CD4-positive, CD25-positive, alpha-beta regulatory T cell (primary cell): ENCODE measurements at regions not wholly inside any gene's neighbourhood (a gene's known extent, or its start where the extent isn't known, plus 50 kb on each side); places are given as distances from the start of the nearest gene placed in this dataset.

ENCODE experiments used
- ATAC-seq, 2 donors: fragments of 150-1000 bp; cut with Tn5 transposase; one replicate each; pipeline ENCODE4 v1.10.0; 2021; ENCODE audit warnings: low read depth in 2 of 2, moderate number of reproducible peaks in 2 of 2, moderate library complexity in 1 of 2
- DNase-seq, 3 donors: peaks; one replicate each; pipeline versions ENCODE4 v3.0.0 to v3.0.0-alpha.2; 2012 to 2022; ENCODE audit warnings: mixed read lengths in 1 of 3
- H3K27ac ChIP-seq: one replicate; pipeline ENCODE4 v1.7.0; 2013; ENCODE audit warnings: mild to moderate bottlenecking, low read length; ENCODE audit not compliant: insufficient read depth, poor library complexity, severe bottlenecking
- H3K27me3 ChIP-seq: one replicate; pipeline ENCODE4 v1.7.0; 2013; ENCODE audit warnings: low read length; ENCODE audit not compliant: control insufficient read depth, insufficient read depth
- H3K36me3 ChIP-seq: one replicate; pipeline ENCODE4 v1.7.0; 2013; ENCODE audit warnings: mild to moderate bottlenecking, low read length, moderate library complexity; ENCODE audit not compliant: control insufficient read depth, insufficient read depth
- H3K4me1 ChIP-seq: 2 replicates; pipeline ENCODE4 v1.7.0; 2013; ENCODE audit warnings: mild to moderate bottlenecking, low read length; ENCODE audit not compliant: insufficient read depth, control insufficient read depth, poor library complexity, severe bottlenecking
- H3K4me3 ChIP-seq: one replicate; pipeline ENCODE4 v1.7.0; 2013; ENCODE audit warnings: low read depth, mild to moderate bottlenecking, low read length, moderate library complexity
- H3K9me3 ChIP-seq, 2 experiments: 1 replicate in 1 of 2; 2 replicates in 1 of 2; pipeline ENCODE4 v1.7.0; 2013; ENCODE audit warnings: low read length in 2 of 2, mild to moderate bottlenecking in 1 of 2, moderate library complexity in 1 of 2; ENCODE audit not compliant: control insufficient read depth in 2 of 2
- H3K27ac Mint-ChIP-seq, 3 donors: one replicate each; pipeline ENCODE4 v1.8.0; 2020 to 2022; ENCODE audit warnings: mild to moderate bottlenecking in 3 of 3, mixed read lengths in 3 of 3, moderate library complexity in 2 of 3
- H3K27me3 Mint-ChIP-seq: one replicate; pipeline ENCODE4 v1.8.0; 2022; ENCODE audit warnings: mild to moderate bottlenecking, mixed read lengths
- H3K36me3 Mint-ChIP-seq: one replicate; pipeline ENCODE4 v1.8.0; 2020; ENCODE audit warnings: mixed read lengths
- H3K4me1 Mint-ChIP-seq, 4 donors: one replicate each; pipeline ENCODE4 v1.8.0; 2020 to 2022; ENCODE audit warnings: mixed read lengths in 4 of 4, mild to moderate bottlenecking in 1 of 4
- H3K4me3 Mint-ChIP-seq, 4 donors: one replicate each; pipeline ENCODE4 v1.8.0; 2020 to 2022; ENCODE audit warnings: mild to moderate bottlenecking in 4 of 4, mixed read lengths in 4 of 4, moderate library complexity in 3 of 4
- H3K9me3 Mint-ChIP-seq, 7 donors: one replicate each; pipeline ENCODE4 v1.8.0; 2020 to 2022; ENCODE audit warnings: mixed read lengths in 7 of 7, mild to moderate bottlenecking in 3 of 7, moderate library complexity in 2 of 7

DNA sequence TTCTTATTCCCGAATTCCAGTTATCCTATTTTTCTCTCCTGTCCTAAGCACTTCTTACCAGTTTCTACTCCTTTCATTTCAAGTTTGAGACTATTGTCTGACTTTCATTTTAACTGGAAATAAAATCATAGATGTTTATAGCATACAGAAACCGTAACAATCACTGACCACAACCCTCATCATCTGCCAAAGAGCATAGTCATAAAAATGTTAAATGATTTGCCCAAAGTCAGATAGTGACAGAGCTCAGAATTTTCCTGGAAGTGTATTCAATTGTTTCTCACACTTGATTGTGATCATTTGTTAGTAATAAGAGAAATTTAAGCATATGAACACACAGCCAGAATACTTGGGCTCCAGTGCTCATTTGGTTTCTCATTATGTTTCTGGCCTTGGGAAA lies 250.5 kb upstream of the PCDH15 start:
- ATAC-seq (no peak), DNase-seq (no peak)
- no peaks in the 10 kb centered on the region for H3K4me1 ChIP-seq
- no peaks in the 10 kb centered on the region for H3K36me3 ChIP-seq
- Mint-ChIP-seq H3K9me3 (peaks cover 3 to 20% (median 11%) of the 10 kb centered on the region in 7 donors), H3K4me3 (no peak overlapping the region), H3K27ac (no peak overlapping the region), H3K36me3 (no peaks in the 10 kb centered on the region), H3K27me3 (no peaks in the 10 kb centered on the region), H3K4me1 (peaks cover 0 to 3% (median 0%) of the 10 kb centered on the region in 4 donors)
- no peak overlapping the region for H3K27ac ChIP-seq
- no peak overlapping the region for H3K4me3 ChIP-seq
- H3K27me3 ChIP-seq = no peaks in the 10 kb centered on the region
- no peaks in the 10 kb centered on the region for H3K9me3 ChIP-seq

DNA sequence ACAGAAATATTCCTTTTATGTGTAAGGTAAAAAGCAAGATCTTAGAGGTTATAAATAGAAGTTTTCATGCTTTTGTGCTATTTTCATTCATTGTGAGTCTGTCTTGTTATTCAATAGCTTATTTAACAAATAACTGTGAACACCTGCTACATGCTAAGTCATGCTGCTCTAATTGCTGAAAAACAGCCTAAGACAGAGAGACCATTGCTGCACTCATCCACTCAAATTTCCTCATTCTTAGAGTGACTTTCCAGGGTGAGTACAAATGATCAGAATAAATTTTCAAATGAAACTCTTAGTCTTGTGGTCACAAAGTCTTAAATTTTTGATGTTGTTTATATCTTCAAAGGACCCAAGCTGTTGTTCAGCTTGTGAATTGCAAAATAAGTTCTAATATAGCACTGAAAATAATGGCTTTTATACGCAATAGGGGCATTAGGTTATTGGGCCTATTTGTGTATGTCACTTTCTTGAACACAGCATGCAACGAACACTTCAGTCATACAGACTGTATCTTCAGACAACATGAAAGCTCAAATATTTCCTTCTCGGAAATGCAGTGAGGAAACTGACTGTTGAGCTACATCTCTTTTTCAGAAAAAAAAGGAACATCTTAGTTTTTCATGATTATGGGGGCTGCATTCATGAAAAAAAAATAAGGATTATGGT lies 247.9 kb upstream of the PCDH15 start:
- H3K4me1 Mint-ChIP-seq = no peaks in the 10 kb centered on the region
- no peaks in the 10 kb centered on the region for H3K27me3 Mint-ChIP-seq
- peaks cover 0 to 6% (median 3%) of the 10 kb centered on the region in 7 donors for H3K9me3 Mint-ChIP-seq
- Histone ChIP-seq H3K9me3 (peaks cover 0 to 4% of the 10 kb centered on the region in 2 experiments), H3K4me1 (no peaks in the 10 kb centered on the region), H3K27me3 (no peaks in the 10 kb centered on the region), H3K4me3 (no peak overlapping the region), H3K27ac (no peak overlapping the region), H3K36me3 (no peaks in the 10 kb centered on the region)
- no peaks in the 10 kb centered on the region for H3K36me3 Mint-ChIP-seq
- ATAC-seq (no peak), DNase-seq (no peak)
- no peak overlapping the region for H3K27ac Mint-ChIP-seq
- no peak overlapping the region for H3K4me3 Mint-ChIP-seq

DNA sequence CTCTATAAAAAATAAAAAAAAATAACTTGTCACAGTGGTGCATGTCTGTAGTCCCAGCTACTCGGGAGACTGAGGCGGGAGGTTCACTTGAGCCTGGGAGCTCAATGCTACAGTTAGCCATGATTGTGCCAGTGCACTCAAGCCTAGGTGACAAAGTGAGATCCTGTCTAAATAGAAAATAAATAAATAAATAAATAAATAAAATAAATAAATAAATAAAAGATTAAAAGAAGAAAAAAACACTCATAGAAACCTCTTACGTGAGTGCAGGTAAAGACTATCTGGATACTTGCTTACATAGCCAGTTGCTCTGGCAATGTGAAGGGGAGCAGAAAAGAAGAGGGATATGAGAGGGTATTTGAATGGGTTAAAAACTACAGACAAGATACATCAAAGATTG lies 242.5 kb upstream of the PCDH15 start:
- H3K4me3 Mint-ChIP-seq = no peak overlapping the region
- peaks cover 0 to 8% (median 2%) of the 10 kb centered on the region in 7 donors for H3K9me3 Mint-ChIP-seq
- ATAC-seq (no peak), DNase-seq (no peak)
- H3K4me1 Mint-ChIP-seq = no peaks in the 10 kb centered on the region
- no peaks in the 10 kb centered on the region for H3K4me1 ChIP-seq
- peaks cover 0 to 4% of the 10 kb centered on the region in 2 experiments for H3K9me3 ChIP-seq
- no peak overlapping the region for H3K27ac ChIP-seq
- no peaks in the 10 kb centered on the region for H3K36me3 ChIP-seq
- H3K27me3 Mint-ChIP-seq = no peaks in the 10 kb centered on the region
- no peaks in the 10 kb centered on the region for H3K36me3 Mint-ChIP-seq
- H3K27me3 ChIP-seq = no peaks in the 10 kb centered on the region
- H3K4me3 ChIP-seq = no peak overlapping the region
- no peak overlapping the region for H3K27ac Mint-ChIP-seq

DNA sequence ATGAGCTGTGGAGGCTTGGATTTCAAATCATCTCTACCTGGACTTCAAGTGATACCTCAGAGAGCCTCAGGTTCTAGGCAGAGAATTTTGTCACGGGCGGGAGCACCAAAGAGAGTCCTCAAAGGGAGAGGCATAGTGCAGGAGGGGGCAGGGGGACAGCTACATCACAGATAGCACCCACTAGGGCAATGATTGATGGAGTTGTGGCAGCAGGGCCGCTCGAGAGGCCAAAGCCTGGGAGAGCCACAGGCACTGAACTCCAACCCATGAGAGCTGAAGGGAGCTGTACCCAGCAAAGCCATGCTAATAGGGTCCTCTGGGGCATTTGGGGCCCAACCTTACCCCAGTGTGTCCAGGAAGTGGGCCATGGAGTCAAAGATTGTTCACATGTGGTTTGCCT lies 232.0 kb upstream of the PCDH15 start:
- Histone ChIP-seq H3K4me3 (no peak overlapping the region), H3K4me1 (no peaks in the 10 kb centered on the region), H3K27me3 (no peaks in the 10 kb centered on the region), H3K27ac (no peak overlapping the region), H3K36me3 (no peaks in the 10 kb centered on the region), H3K9me3 (peaks cover under 1 to 7% of the 10 kb centered on the region in 2 experiments)
- Mint-ChIP-seq H3K9me3 (peaks cover 0 to 17% (median 5%) of the 10 kb centered on the region in 7 donors), H3K36me3 (no peaks in the 10 kb centered on the region), H3K27me3 (no peaks in the 10 kb centered on the region), H3K4me3 (no peak overlapping the region), H3K4me1 (no peaks in the 10 kb centered on the region), H3K27ac (no peak overlapping the region)
- DNase-seq = no peak
- no peak for ATAC-seq

DNA sequence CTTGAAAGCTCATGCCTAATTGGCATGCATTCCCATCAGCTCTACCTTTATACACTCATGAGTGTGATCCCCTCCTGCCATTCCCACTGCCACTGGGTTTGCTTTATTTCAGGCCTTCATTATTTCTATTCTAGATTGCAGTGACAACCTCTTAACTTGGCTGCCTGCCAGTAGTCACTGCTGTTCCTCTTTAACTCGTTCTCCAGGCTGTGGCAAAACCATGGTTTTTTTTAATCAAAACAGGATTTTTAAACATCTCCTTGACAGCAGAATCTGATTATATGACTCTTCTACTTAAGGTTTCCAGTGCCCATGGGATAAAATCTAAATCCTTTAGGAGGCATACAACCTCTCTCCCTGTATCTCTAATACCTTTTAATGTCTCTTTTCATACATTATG lies 223.7 kb upstream of the PCDH15 start:
- H3K4me1 Mint-ChIP-seq = no peaks in the 10 kb centered on the region
- H3K27me3 Mint-ChIP-seq = no peaks in the 10 kb centered on the region
- Histone ChIP-seq H3K4me3 (no peak overlapping the region), H3K27me3 (no peaks in the 10 kb centered on the region), H3K4me1 (no peaks in the 10 kb centered on the region), H3K36me3 (no peaks in the 10 kb centered on the region), H3K27ac (no peak overlapping the region), H3K9me3 (peaks cover 0 to 1% of the 10 kb centered on the region in 2 experiments)
- H3K9me3 Mint-ChIP-seq = peaks cover 0 to 19% (median 5%) of the 10 kb centered on the region in 7 donors
- ATAC-seq (no peak), DNase-seq (no peak)
- no peak overlapping the region for H3K27ac Mint-ChIP-seq
- no peaks in the 10 kb centered on the region for H3K36me3 Mint-ChIP-seq
- no peak overlapping the region for H3K4me3 Mint-ChIP-seq

DNA sequence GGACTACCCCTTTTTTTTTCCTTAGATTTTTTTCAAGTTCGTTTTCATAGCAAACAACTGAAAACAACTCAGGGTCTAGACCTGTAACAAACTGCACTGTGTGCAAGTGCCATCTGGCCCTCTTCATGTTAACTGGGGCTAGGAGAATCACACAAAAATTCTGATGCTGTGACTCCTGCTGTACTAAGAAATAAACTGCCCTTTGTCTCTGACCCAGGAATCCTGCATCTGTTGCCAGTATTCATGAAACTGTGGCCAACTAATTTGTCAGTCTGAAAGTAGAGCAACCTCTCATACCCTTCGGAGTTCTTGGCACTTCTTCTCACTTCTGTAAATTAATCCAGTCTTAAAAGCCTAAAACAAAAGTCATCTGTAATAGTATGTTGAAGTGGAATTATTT lies 218.4 kb upstream of the PCDH15 start:
- Histone ChIP-seq H3K9me3 (peaks cover 0 to 3% of the 10 kb centered on the region in 2 experiments), H3K27me3 (no peaks in the 10 kb centered on the region), H3K36me3 (no peaks in the 10 kb centered on the region), H3K4me1 (no peaks in the 10 kb centered on the region), H3K27ac (no peak overlapping the region), H3K4me3 (no peak overlapping the region)
- ATAC-seq (no peak), DNase-seq (no peak)
- H3K27me3 Mint-ChIP-seq = no peaks in the 10 kb centered on the region
- no peaks in the 10 kb centered on the region for H3K4me1 Mint-ChIP-seq
- no peaks in the 10 kb centered on the region for H3K36me3 Mint-ChIP-seq
- no peak overlapping the region for H3K4me3 Mint-ChIP-seq
- H3K9me3 Mint-ChIP-seq = peaks cover 0 to 24% (median 4%) of the 10 kb centered on the region in 7 donors
- H3K27ac Mint-ChIP-seq = no peak overlapping the region

DNA sequence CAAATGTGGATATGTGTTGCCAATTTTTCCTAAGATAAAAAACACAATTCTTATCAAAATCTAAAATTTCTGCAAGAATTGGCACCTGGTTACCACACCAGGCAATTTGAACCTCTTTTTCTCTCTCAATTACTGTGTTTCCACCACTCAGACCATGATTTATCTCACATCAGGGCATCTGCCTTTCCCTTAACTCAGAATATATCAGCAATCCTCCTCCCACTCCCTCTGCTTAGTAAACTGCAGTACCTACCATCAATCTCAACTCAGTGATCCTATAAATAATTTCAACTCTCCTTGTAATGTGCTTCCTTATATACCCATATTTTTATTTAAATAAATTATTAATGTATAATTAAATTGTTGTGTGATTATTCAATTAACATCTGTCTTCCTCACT lies 212.3 kb upstream of the PCDH15 start:
- ATAC-seq = no peak
- Mint-ChIP-seq H3K27ac (no peak overlapping the region), H3K4me3 (no peak overlapping the region), H3K4me1 (no peaks in the 10 kb centered on the region), H3K27me3 (no peaks in the 10 kb centered on the region), H3K9me3 (peaks cover 5 to 20% (median 11%) of the 10 kb centered on the region in 7 donors), H3K36me3 (no peaks in the 10 kb centered on the region)
- peaks cover 0 to 3% of the 10 kb centered on the region in 2 experiments for H3K9me3 ChIP-seq
- H3K4me3 ChIP-seq = no peak overlapping the region
- no peak for DNase-seq
- H3K27ac ChIP-seq = no peak overlapping the region
- no peaks in the 10 kb centered on the region for H3K27me3 ChIP-seq
- no peaks in the 10 kb centered on the region for H3K36me3 ChIP-seq
- H3K4me1 ChIP-seq = no peaks in the 10 kb centered on the region

DNA sequence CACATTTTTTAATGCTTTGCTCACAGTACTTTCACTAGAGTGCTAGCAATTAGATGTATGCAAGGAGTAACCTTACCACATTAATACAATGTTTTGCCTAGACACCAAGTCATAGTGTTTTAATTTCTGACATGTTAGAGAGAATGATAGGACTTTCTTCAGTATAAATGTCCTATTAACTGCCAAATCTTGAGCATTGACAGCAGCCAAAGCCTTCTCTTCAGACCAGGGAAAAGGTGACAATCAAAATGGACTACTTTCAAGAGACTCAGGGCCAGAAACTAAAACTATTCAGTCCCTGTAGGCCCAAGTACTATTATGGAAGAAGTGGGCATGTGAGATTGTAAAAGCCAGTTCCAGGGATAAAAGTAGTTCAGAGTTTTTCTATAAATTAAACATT lies 201.4 kb upstream of the PCDH15 start:
- H3K4me3 ChIP-seq = no peak overlapping the region
- peaks cover 3 to 25% (median 13%) of the 10 kb centered on the region in 7 donors for H3K9me3 Mint-ChIP-seq
- no peak for DNase-seq
- no peak overlapping the region for H3K27ac ChIP-seq
- H3K27ac Mint-ChIP-seq = no peak overlapping the region
- no peaks in the 10 kb centered on the region for H3K4me1 Mint-ChIP-seq
- peaks cover 4 to 15% of the 10 kb centered on the region in 2 experiments for H3K9me3 ChIP-seq
- no peaks in the 10 kb centered on the region for H3K36me3 ChIP-seq
- no peaks in the 10 kb centered on the region for H3K4me1 ChIP-seq
- H3K4me3 Mint-ChIP-seq = no peak overlapping the region
- no peaks in the 10 kb centered on the region for H3K27me3 Mint-ChIP-seq
- no peak for ATAC-seq
- no peaks in the 10 kb centered on the region for H3K27me3 ChIP-seq
- H3K36me3 Mint-ChIP-seq = no peaks in the 10 kb centered on the region
